ENCODE measurements at regions not wholly inside any gene's neighbourhood (a gene's known extent, or its start where the extent isn't known, plus 50 kb on each side); places are given as distances from the start of the nearest gene placed in this dataset.
"Not testable (repeated sequence)": the region's sequence is repeated elsewhere in the genome, so short reads cannot be mapped to it uniquely, and the experiment has no call there.

DNA sequence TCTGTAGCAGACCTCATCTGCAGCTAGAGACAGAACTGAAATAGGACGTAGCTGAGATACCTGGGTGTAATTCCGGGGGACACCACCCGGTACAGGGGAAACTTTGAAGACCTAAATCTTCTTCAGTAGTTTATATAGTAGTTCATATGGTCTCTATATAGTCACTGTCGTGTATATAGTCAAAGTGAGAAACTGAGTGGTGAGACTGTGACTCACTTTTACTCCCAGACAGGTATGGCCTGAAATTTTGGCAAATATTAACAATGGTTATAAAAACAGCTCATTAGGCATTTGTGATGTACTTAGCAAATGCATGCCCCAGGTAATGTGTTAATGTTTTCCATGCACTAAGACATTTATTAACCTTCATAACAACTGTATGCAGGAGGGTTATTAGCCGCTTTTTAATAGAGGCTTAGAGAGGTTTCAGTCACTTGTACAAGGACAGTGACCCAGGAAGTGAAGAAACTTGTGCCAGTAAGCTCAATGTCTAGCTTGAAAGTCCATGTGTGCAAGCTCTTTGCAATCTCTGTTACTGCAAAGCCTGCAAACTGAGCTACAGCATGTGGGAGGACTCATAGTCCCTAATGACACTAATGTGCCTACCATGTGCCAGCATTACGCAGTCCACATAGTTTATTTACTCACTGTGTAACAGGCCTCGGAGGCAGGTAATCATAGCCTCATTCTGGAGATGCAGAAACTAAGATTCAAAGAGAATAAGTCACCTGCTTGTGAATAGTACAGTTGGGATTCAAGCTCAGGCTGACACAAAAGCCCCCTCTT is 165.4 kb upstream of the CHD6 start:
- no peak for DNase-seq

DNA sequence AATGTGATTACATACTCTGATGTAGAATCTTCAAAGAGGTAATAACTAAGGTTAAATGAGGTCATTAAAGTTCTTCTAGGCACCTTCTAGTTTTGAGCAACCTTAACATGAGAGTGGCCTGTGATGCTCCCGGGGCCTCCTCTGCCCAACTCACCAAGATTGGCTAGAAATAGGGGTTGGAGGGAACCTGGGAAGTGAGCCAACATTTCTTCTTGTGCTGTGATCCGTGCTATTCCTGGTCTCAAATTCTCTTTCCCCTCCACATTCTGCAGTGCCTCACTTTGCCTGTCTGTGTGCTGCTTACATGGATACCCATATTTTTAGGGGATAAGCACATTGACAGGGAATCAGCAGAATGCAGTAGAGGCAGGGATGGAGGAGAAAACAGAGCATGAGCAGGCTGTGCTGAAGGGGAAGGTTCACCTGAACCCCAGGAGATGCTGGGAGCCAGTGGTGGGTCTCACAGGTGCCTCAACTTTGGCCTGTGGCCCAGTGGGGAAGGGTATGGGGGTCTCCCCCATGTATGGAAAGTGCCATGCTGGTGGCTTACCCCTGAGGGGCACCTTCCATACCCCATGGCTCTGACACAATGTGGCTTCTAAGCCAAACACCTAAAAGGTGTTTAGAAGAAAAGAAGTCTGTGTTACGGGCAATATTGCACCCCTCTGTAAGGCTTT is 164.7 kb upstream of the CHD6 start:
- DNase-seq = no peak

DNA sequence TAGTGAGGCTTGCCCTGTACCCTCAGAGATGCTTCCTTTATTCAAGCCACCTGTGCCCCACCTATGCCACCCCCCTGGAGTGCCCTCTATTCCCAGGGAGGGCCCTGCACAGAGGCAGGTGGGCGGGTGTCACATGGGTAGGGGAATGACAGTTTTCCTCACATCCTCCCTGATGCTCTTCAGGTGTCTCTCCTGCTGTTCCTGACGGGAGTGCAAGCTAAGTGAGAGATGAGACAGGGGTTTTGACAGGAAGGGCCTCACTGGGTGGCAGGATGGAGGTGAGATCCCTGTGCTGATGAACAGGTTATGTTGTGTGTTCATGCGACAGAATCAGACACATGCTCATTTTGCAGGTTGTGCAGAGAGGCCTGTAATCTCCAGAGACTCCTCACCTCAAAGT is 164.1 kb upstream of the CHD6 start:
- DNase-seq = no peak

GRCh38 chr20:41776421-41776820 is 158.2 kb upstream of the CHD6 start:
- no peak for DNase-seq

DNA sequence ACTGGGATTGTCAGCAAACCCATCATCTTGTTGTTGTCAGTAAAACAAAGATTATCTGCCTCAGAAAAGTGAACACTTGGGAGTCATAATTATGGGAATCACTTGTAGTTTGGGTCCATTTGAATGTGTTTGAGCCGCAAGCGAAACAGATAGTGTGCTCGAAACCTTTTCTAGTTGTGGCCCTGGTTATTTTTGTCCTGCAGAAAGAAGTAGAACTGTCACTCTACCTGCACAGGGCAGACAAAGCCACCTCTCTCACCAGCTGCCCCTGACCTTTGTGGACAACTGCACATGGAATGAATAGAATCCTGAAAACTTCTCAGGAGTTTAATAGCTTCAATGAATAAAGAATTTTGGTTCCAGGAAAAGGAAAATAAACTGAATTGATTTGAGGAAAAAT is 156.1 kb upstream of the CHD6 start:
- no peak for DNase-seq

DNA sequence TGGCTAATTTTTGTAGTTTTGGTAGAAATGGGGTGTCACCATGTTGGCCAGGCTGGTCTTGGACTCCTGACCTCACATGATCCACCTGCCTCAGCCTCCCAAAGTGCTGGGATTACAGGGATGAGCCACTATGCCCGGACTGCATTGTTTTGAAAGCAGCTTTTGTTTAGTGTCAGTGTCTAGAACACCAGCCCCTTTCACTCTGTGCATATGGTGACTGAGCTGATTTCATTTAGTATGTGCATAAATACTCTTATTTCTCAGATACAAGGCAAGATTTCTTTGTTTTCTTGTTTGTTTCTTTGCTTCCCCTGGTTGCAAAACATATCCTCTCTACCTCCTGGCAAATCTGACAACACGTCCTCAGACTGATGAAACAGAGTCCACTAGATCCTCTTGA is 152.8 kb upstream of the CHD6 start:
- no peak for DNase-seq

DNA sequence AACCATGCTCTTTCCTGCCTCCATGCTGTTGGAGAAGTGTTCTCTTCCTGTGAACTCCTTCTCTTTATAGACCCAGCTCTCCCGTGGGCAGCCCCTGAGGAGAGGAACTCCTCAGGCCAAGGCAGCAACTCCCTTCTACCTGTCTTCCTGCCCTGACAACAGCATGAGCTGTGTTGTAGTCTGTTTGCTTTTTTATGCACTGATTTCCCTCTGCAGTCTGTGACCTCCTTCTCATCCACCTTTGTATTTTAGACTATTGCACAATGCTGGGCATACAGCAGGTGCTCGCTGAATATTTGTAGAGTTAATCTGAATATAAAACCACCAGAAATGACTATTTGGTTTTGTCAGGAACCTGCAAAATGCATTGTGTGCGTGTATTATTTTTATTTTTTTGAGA is 152.2 kb upstream of the CHD6 start:
- no peak for DNase-seq

GRCh38 chr20:41769592-41770018 is 151.4 kb upstream of the CHD6 start:
- no peak for DNase-seq

DNA sequence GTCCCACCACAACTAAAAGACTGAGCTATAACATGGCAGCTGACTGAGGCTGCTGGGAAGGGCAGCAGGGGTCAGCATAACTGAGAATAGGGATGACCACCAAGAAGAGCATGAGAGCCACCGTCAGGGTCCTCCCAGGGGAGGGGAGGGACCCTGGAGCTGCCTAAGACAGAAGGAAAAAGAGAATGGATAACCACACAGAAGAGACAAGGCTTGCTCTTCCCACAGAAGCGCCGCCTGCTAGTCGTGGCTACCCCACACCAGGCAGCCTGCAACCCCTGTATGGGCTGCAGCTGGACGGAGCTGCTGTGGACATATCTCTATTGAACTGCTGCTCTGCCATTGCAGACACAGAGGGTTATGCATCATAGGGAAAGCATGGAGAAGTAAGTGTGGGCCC is 132.0 kb upstream of the CHD6 start:
- no peak for DNase-seq

- no peak for DNase-seq
Measured at GRCh38 chr20:41748756-41749582, 130.8 kb upstream of the CHD6 start.

GRCh38 chr20:41748051-41748450 is 129.9 kb upstream of the CHD6 start:
- no peak for DNase-seq

DNA sequence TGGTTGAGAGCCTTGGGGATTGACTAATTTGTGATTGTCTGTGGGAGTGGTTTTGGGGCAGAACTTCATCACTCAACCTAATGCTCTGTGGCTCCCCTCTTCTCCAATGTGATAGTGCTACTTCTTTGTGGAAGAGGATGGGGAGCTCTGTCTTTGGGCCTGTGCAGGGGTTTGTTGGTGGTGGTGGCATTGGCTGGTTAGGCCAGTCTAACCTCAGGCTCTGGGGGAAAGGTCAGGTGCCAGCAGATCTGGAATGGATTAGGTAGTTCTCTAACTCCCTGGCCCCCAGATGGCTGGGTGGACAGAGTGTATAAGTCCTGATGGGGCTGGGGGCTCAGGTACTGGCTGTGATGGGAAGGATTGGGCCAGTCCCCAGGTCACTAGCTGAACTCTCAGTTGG is 129.0 kb upstream of the CHD6 start:
- DNase-seq = no peak

- DNase-seq = no peak
Measured at GRCh38 chr20:41746635-41747034, 128.5 kb upstream of the CHD6 start.

GRCh38 chr20:41738604-41739206 is 120.5 kb upstream of the CHD6 start:
- peak; percentile 66 for DNase-seq

- DNase-seq = no peak
Measured at GRCh38 chr20:41735949-41736348, 117.8 kb upstream of the CHD6 start.

DNA sequence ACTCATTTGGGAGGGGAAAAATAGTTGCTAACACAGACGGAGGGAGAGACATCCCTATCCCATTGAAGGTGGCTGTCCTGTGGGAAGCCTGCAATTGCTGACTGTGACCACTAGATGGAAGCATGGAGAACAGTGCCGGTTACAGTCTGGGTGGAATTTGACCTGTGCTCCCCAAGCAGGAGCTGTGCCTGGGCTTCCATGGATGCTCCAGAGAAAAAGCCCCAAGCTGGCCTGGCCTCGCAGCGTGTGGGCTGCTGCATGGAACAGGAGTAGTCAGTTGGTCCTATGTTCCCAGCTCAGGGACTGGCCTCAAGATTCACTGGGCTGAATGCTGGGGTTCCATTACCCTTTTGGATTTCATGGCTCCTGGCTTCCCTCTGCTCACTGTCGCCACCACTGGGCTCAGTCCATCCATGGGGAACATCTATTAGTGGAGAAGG is 116.3 kb upstream of the CHD6 start:
- peak; percentile 22 for DNase-seq

GRCh38 chr20:41733151-41733550 is 115.0 kb upstream of the CHD6 start:
- DNase-seq = no peak

GRCh38 chr20:41731198-41731597 is 113.0 kb upstream of the CHD6 start:
- not testable (repeated sequence) for DNase-seq

- not testable (repeated sequence) for DNase-seq
Measured at GRCh38 chr20:41727681-41728080, 109.5 kb upstream of the CHD6 start.

DNA sequence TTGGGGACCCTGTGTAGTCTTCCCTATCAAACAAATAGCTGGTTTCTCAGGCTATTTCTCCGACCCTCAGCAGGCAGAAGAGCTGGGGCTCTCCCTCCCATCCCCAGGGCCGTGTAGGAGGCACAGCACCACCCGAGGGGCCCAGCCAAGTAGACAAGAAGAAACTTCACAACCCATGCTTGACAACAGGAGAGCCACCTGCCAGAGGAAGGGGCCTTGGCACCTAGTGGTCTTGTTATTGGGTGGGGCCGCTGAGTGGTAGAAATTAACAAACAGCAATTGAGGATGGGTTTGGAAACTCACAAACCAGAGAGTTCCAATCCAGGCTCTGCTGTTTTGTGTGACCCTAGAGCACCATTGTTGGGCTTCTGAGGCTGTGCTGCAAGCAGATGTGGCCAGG is 108.5 kb upstream of the CHD6 start:
- DNase-seq = no peak

DNA sequence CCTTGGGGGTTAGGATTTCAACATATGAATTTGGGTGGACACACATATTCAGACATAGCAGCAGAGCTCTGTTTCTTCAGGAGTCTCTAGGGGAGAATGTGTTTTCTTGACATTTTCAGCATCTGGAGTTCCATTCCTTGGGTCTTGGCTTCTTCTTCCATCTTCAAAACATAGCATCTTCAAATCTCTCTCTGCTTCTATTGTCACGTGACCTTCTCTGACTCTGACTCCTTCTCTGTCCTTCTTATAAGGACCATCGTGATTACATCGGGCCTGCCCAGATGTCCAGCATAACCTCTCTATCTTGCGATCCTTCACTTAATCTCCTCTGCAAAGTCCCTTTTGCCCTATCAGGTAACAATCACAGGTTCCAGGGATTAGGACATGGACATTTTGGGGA is 101.0 kb upstream of the CHD6 start:
- no peak for DNase-seq

DNA sequence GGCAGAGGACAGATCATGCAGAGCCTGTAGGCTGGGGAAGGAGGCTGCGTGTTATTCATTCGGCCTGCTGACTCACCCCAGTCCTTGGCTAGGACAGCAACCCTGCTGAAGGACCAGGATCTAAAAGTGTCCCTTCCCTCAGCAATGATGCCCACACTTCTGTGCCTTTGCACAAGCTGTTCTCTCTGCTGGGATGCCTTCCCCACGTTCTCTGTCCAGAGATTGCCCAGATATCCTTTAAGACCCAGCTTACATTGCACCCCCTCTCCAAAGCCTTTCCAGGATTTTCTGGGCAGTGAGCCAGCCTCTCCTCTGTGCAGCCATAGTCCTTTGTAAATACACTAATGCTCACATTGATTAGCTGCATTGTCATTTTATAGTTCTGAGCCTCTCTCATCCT is 99.3 kb upstream of the CHD6 start:
- DNase-seq = peak; percentile 87

DNA sequence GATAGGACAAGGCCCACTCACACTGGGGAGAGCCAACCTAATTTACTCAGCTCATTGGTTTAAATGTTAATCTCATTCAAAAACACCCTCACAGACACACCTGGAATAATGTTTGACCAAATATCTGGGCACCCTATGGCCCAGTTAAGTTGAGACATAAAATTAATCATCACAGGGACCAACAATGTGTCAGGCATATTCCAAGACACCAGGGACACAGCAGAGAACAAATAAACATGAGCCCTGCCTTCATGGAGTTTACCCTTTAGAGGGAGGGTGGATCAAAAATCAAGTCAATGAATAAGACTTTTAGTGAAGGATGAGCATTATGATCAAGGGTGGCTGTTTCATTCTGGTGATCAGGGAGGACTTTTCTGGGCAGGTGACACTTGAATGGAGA is 98.7 kb upstream of the CHD6 start:
- no peak for DNase-seq

Measured in NCI-H1105 (cell line).